ENCODE measurements at regions not wholly inside any gene's neighbourhood (a gene's known extent, or its start where the extent isn't known, plus 50 kb on each side); places are given as distances from the start of the nearest gene placed in this dataset.

GRCh38 chr20:11043001-11043400 is 369.2 kb upstream of the JAG1 start:
- Histone ChIP-seq H3K36me3 (ENCODE audit: control insufficient read depth in 2 of 2, insufficient read depth in 2 of 2, low read length in 2 of 2) (no peaks in the 10 kb centered on the region), H3K4me1 (ENCODE audit: control insufficient read depth in 2 of 2, insufficient read depth in 2 of 2, low read length in 2 of 2) (peaks cover 0 to 7% of the 10 kb centered on the region in 2 donors), H3K9me3 (ENCODE audit: control insufficient read depth in 2 of 2, low read length in 2 of 2) (no peaks in the 10 kb centered on the region), H3K27ac (ENCODE audit: low read depth in 2 of 2, low read length in 2 of 2) (no peak overlapping the region), H3K9ac (ENCODE audit: low read depth in 1 of 2, low read length in 2 of 2) (no peak overlapping the region), H3K27me3 (ENCODE audit: control insufficient read depth in 2 of 2, insufficient read depth in 2 of 2, low read length in 2 of 2) (no peaks in the 10 kb centered on the region), H3K4me3 (ENCODE audit: low read length in 2 of 2) (no peak overlapping the region)

- H3K27ac ChIP-seq (ENCODE audit: low read depth in 2 of 2, low read length in 2 of 2), result no peak overlapping the region
- H3K9me3 ChIP-seq (ENCODE audit: control insufficient read depth in 2 of 2, low read length in 2 of 2), result no peaks in the 10 kb centered on the region
- no peak overlapping the region for H3K9ac ChIP-seq (ENCODE audit: low read depth in 1 of 2, low read length in 2 of 2)
- peaks cover 0 to 16% of the 10 kb centered on the region in 2 donors for H3K4me1 ChIP-seq (ENCODE audit: control insufficient read depth in 2 of 2, insufficient read depth in 2 of 2, low read length in 2 of 2)
- no peak overlapping the region for H3K4me3 ChIP-seq (ENCODE audit: low read length in 2 of 2)
- H3K27me3 ChIP-seq (ENCODE audit: control insufficient read depth in 2 of 2, insufficient read depth in 2 of 2, low read length in 2 of 2), result no peaks in the 10 kb centered on the region
- H3K36me3 ChIP-seq (ENCODE audit: control insufficient read depth in 2 of 2, insufficient read depth in 2 of 2, low read length in 2 of 2), result no peaks in the 10 kb centered on the region
These were observed 370.8 kb upstream of the JAG1 start for GRCh38 chr20:11044561-11044960.

GRCh38 chr20:11045412-11046175 is 371.8 kb upstream of the JAG1 start:
- no peak overlapping the region for H3K9ac ChIP-seq (ENCODE audit: low read depth in 1 of 2, low read length in 2 of 2)

GRCh38 chr20:11047559-11047958 is 373.8 kb upstream of the JAG1 start:
- Histone ChIP-seq H3K27me3 (ENCODE audit: control insufficient read depth in 2 of 2, insufficient read depth in 2 of 2, low read length in 2 of 2) (no peaks in the 10 kb centered on the region), H3K27ac (ENCODE audit: low read depth in 2 of 2, low read length in 2 of 2) (no peak overlapping the region), H3K4me3 (ENCODE audit: low read length in 2 of 2) (no peak overlapping the region), H3K4me1 (ENCODE audit: control insufficient read depth in 2 of 2, insufficient read depth in 2 of 2, low read length in 2 of 2) (peaks cover 0 to 16% of the 10 kb centered on the region in 2 donors), H3K9ac (ENCODE audit: low read depth in 1 of 2, low read length in 2 of 2) (no peak overlapping the region), H3K9me3 (ENCODE audit: control insufficient read depth in 2 of 2, low read length in 2 of 2) (no peaks in the 10 kb centered on the region), H3K36me3 (ENCODE audit: control insufficient read depth in 2 of 2, insufficient read depth in 2 of 2, low read length in 2 of 2) (no peaks in the 10 kb centered on the region)

More at GRCh38 chr20:11045412-11046175, 371.8 kb upstream of the JAG1 start:
- no peaks in the 10 kb centered on the region for H3K36me3 ChIP-seq (ENCODE audit: control insufficient read depth in 2 of 2, insufficient read depth in 2 of 2, low read length in 2 of 2)
- no peaks in the 10 kb centered on the region for H3K9me3 ChIP-seq (ENCODE audit: control insufficient read depth in 2 of 2, low read length in 2 of 2)
- H3K4me3 ChIP-seq (ENCODE audit: low read length in 2 of 2), result no peak overlapping the region
- H3K4me1 ChIP-seq (ENCODE audit: control insufficient read depth in 2 of 2, insufficient read depth in 2 of 2, low read length in 2 of 2), result peaks cover 0 to 16% of the 10 kb centered on the region in 2 donors
- no peak overlapping the region for H3K27ac ChIP-seq (ENCODE audit: low read depth in 2 of 2, low read length in 2 of 2)
- no peaks in the 10 kb centered on the region for H3K27me3 ChIP-seq (ENCODE audit: control insufficient read depth in 2 of 2, insufficient read depth in 2 of 2, low read length in 2 of 2)

- Histone ChIP-seq H3K4me1 (ENCODE audit: control insufficient read depth in 2 of 2, insufficient read depth in 2 of 2, low read length in 2 of 2) (peaks cover 0 to 16% of the 10 kb centered on the region in 2 donors), H3K9ac (ENCODE audit: low read depth in 1 of 2, low read length in 2 of 2) (no peak overlapping the region), H3K9me3 (ENCODE audit: control insufficient read depth in 2 of 2, low read length in 2 of 2) (no peaks in the 10 kb centered on the region), H3K4me3 (ENCODE audit: low read length in 2 of 2) (no peak overlapping the region), H3K27me3 (ENCODE audit: control insufficient read depth in 2 of 2, insufficient read depth in 2 of 2, low read length in 2 of 2) (no peaks in the 10 kb centered on the region), H3K36me3 (ENCODE audit: control insufficient read depth in 2 of 2, insufficient read depth in 2 of 2, low read length in 2 of 2) (no peaks in the 10 kb centered on the region), H3K27ac (ENCODE audit: low read depth in 2 of 2, low read length in 2 of 2) (no peak overlapping the region)
These were observed 374.9 kb upstream of the JAG1 start for GRCh38 chr20:11048739-11049138.

GRCh38 chr20:11050350-11050749 is 376.6 kb upstream of the JAG1 start:
- H3K27me3 ChIP-seq (ENCODE audit: control insufficient read depth in 2 of 2, insufficient read depth in 2 of 2, low read length in 2 of 2), result no peaks in the 10 kb centered on the region
- H3K9ac ChIP-seq (ENCODE audit: low read depth in 1 of 2, low read length in 2 of 2), result no peak overlapping the region
- peaks cover 0 to 12% of the 10 kb centered on the region in 2 donors for H3K4me1 ChIP-seq (ENCODE audit: control insufficient read depth in 2 of 2, insufficient read depth in 2 of 2, low read length in 2 of 2)
- H3K4me3 ChIP-seq (ENCODE audit: low read length in 2 of 2), result no peak overlapping the region
- no peaks in the 10 kb centered on the region for H3K9me3 ChIP-seq (ENCODE audit: control insufficient read depth in 2 of 2, low read length in 2 of 2)
- no peaks in the 10 kb centered on the region for H3K36me3 ChIP-seq (ENCODE audit: control insufficient read depth in 2 of 2, insufficient read depth in 2 of 2, low read length in 2 of 2)
- H3K27ac ChIP-seq (ENCODE audit: low read depth in 2 of 2, low read length in 2 of 2), result no peak overlapping the region

GRCh38 chr20:11051136-11051535 is 377.3 kb upstream of the JAG1 start:
- no peaks in the 10 kb centered on the region for H3K27me3 ChIP-seq (ENCODE audit: control insufficient read depth in 2 of 2, insufficient read depth in 2 of 2, low read length in 2 of 2)

GRCh38 chr20:11053310-11053709 is 379.5 kb upstream of the JAG1 start:
- no peak overlapping the region for H3K27ac ChIP-seq (ENCODE audit: low read depth in 2 of 2, low read length in 2 of 2)
- no peaks in the 10 kb centered on the region for H3K27me3 ChIP-seq (ENCODE audit: control insufficient read depth in 2 of 2, insufficient read depth in 2 of 2, low read length in 2 of 2)
- H3K36me3 ChIP-seq (ENCODE audit: control insufficient read depth in 2 of 2, insufficient read depth in 2 of 2, low read length in 2 of 2), result no peaks in the 10 kb centered on the region
- peaks cover 0 to 7% of the 10 kb centered on the region in 2 donors for H3K4me1 ChIP-seq (ENCODE audit: control insufficient read depth in 2 of 2, insufficient read depth in 2 of 2, low read length in 2 of 2)
- no peak overlapping the region for H3K9ac ChIP-seq (ENCODE audit: low read depth in 1 of 2, low read length in 2 of 2)
- no peak overlapping the region for H3K4me3 ChIP-seq (ENCODE audit: low read length in 2 of 2)
- H3K9me3 ChIP-seq (ENCODE audit: control insufficient read depth in 2 of 2, low read length in 2 of 2), result no peaks in the 10 kb centered on the region

More at GRCh38 chr20:11051136-11051535, 377.3 kb upstream of the JAG1 start:
- Histone ChIP-seq H3K27ac (ENCODE audit: low read depth in 2 of 2, low read length in 2 of 2) (no peak overlapping the region), H3K4me3 (ENCODE audit: low read length in 2 of 2) (no peak overlapping the region), H3K9me3 (ENCODE audit: control insufficient read depth in 2 of 2, low read length in 2 of 2) (no peaks in the 10 kb centered on the region), H3K36me3 (ENCODE audit: control insufficient read depth in 2 of 2, insufficient read depth in 2 of 2, low read length in 2 of 2) (no peaks in the 10 kb centered on the region), H3K4me1 (ENCODE audit: control insufficient read depth in 2 of 2, insufficient read depth in 2 of 2, low read length in 2 of 2) (peaks cover 0 to 9% of the 10 kb centered on the region in 2 donors), H3K9ac (ENCODE audit: low read depth in 1 of 2, low read length in 2 of 2) (no peak overlapping the region)

GRCh38 chr20:11054266-11054993 is 380.6 kb upstream of the JAG1 start:
- H3K4me3 ChIP-seq (ENCODE audit: low read length in 2 of 2), result no peak overlapping the region
- H3K4me1 ChIP-seq (ENCODE audit: control insufficient read depth in 2 of 2, insufficient read depth in 2 of 2, low read length in 2 of 2), result no peaks in the 10 kb centered on the region
- H3K27ac ChIP-seq (ENCODE audit: low read depth in 2 of 2, low read length in 2 of 2), result no peak overlapping the region
- no peaks in the 10 kb centered on the region for H3K9me3 ChIP-seq (ENCODE audit: control insufficient read depth in 2 of 2, low read length in 2 of 2)
- H3K27me3 ChIP-seq (ENCODE audit: control insufficient read depth in 2 of 2, insufficient read depth in 2 of 2, low read length in 2 of 2), result no peaks in the 10 kb centered on the region
- H3K36me3 ChIP-seq (ENCODE audit: control insufficient read depth in 2 of 2, insufficient read depth in 2 of 2, low read length in 2 of 2), result no peaks in the 10 kb centered on the region
- H3K9ac ChIP-seq (ENCODE audit: low read depth in 1 of 2, low read length in 2 of 2), result no peak overlapping the region

GRCh38 chr20:11056414-11056813 is 382.6 kb upstream of the JAG1 start:
- no peak overlapping the region for H3K4me3 ChIP-seq (ENCODE audit: low read length in 2 of 2)
- H3K27me3 ChIP-seq (ENCODE audit: control insufficient read depth in 2 of 2, insufficient read depth in 2 of 2, low read length in 2 of 2), result no peaks in the 10 kb centered on the region
- no peaks in the 10 kb centered on the region for H3K4me1 ChIP-seq (ENCODE audit: control insufficient read depth in 2 of 2, insufficient read depth in 2 of 2, low read length in 2 of 2)
- no peaks in the 10 kb centered on the region for H3K36me3 ChIP-seq (ENCODE audit: control insufficient read depth in 2 of 2, insufficient read depth in 2 of 2, low read length in 2 of 2)
- no peaks in the 10 kb centered on the region for H3K9me3 ChIP-seq (ENCODE audit: control insufficient read depth in 2 of 2, low read length in 2 of 2)
- H3K9ac ChIP-seq (ENCODE audit: low read depth in 1 of 2, low read length in 2 of 2), result no peak overlapping the region
- no peak overlapping the region for H3K27ac ChIP-seq (ENCODE audit: low read depth in 2 of 2, low read length in 2 of 2)
